IPS-18c (cell line): ENCODE measurements at regions not wholly inside any gene's neighbourhood (a gene's known extent, or its start where the extent isn't known, plus 50 kb on each side); places are given as distances from the start of the nearest gene placed in this dataset.
"Not testable (repeated sequence)": the region's sequence is repeated elsewhere in the genome, so short reads cannot be mapped to it uniquely, and the experiment has no call there.

Experiments used
- H3K4me3 ChIP-seq: 2 replicates; pipeline ENCODE4 v1.7.0; 2013; ENCODE audit warnings: low read depth, mild to moderate bottlenecking, low read length, moderate library complexity; ENCODE audit not compliant: insufficient read depth
- H3K9me3 ChIP-seq: one replicate; pipeline ENCODE4 v1.6.1; 2013; ENCODE audit warnings: mild to moderate bottlenecking, low read length, moderate library complexity; ENCODE audit not compliant: control insufficient read depth, insufficient read depth

- not testable (repeated sequence) for H3K9me3 ChIP-seq, H3K4me3 ChIP-seq
These were observed 135.3 kb upstream of the NIPA1 start for GRCh38 chr15:22651179-22651578.

- H3K9me3 ChIP-seq: not testable (repeated sequence)
- H3K4me3 ChIP-seq: peak overlapping the region; percentile 38; the same call in 1 of the 2 replicates
These were observed 122.0 kb upstream of the NIPA1 start for GRCh38 chr15:22664294-22665058.

GRCh38 chr15:22665059-22665702 is 121.3 kb upstream of the NIPA1 start:
- H3K9me3 ChIP-seq: not testable (repeated sequence)
- H3K4me3 ChIP-seq: peak overlapping the region; percentile 38; the same call in 1 of the 2 replicates

- not testable (repeated sequence) for H3K4me3 ChIP-seq, H3K9me3 ChIP-seq
These were observed 120.7 kb upstream of the NIPA1 start for GRCh38 chr15:22665711-22666110.

GRCh38 chr15:22684786-22685185 is 101.7 kb upstream of the NIPA1 start:
- H3K4me3 ChIP-seq, H3K9me3 ChIP-seq: not testable (repeated sequence)

- not testable (repeated sequence) for H3K9me3 ChIP-seq, H3K4me3 ChIP-seq
These were observed 86.6 kb upstream of the NIPA1 start for GRCh38 chr15:22699881-22700280.

- not testable (repeated sequence) for H3K9me3 ChIP-seq, H3K4me3 ChIP-seq
These were observed 75.6 kb upstream of the NIPA1 start for GRCh38 chr15:22710831-22711341.

- H3K4me3 ChIP-seq, H3K9me3 ChIP-seq: not testable (repeated sequence)
These were observed 72.5 kb upstream of the NIPA1 start for GRCh38 chr15:22713933-22714332.

- H3K4me3 ChIP-seq, H3K9me3 ChIP-seq: not testable (repeated sequence)
These were observed 71.9 kb upstream of the NIPA1 start for GRCh38 chr15:22714358-22715132.

GRCh38 chr15:22715133-22715845 is 71.2 kb upstream of the NIPA1 start:
- H3K9me3 ChIP-seq, H3K4me3 ChIP-seq: not testable (repeated sequence)

- not testable (repeated sequence) for H3K9me3 ChIP-seq, H3K4me3 ChIP-seq
These were observed 66.5 kb upstream of the NIPA1 start for GRCh38 chr15:22719980-22720379.

GRCh38 chr15:22726104-22726503 is 60.3 kb upstream of the NIPA1 start:
- not testable (repeated sequence) for H3K9me3 ChIP-seq

GRCh38 chr15:22735067-22735466 is 51.4 kb upstream of the NIPA1 start:
- H3K9me3 ChIP-seq, H3K4me3 ChIP-seq: not testable (repeated sequence)

More at GRCh38 chr15:22726104-22726503, 60.3 kb upstream of the NIPA1 start:
- H3K4me3 ChIP-seq: not testable (repeated sequence)

GRCh38 chr15:22735781-22736180 is 50.7 kb upstream of the NIPA1 start:
- Histone ChIP-seq H3K4me3 (no peak overlapping the region), H3K9me3 (no peaks in the 10 kb centered on the region)

- H3K4me3 ChIP-seq: not testable (repeated sequence)
These were observed 50.2 kb upstream of the NIPA1 start for GRCh38 chr15:22736200-22736599.

More at GRCh38 chr15:22736200-22736599, 50.2 kb upstream of the NIPA1 start:
- not testable (repeated sequence) for H3K9me3 ChIP-seq
